Ascending aorta (tissue), 2 donors: ENCODE measurements at regions not wholly inside any gene's neighbourhood (a gene's known extent, or its start where the extent isn't known, plus 50 kb on each side); places are given as distances from the start of the nearest gene placed in this dataset.
A peak's percentile ranks its signal among the peaks of the same experiment; 100 is the strongest.

Experiments
- DNase-seq, 2 donors: peaks; one replicate each; pipeline ENCODE4 v3.0.0-alpha.2; 2019; ENCODE audit warnings: low spot score in 2 of 2
- H3K27ac ChIP-seq, 2 donors: fragments of 200-600 bp; sonication (generic); one replicate each; pipeline ENCODE4 v1.5.1; 2016 to 2017; ENCODE audit warnings: mild to moderate bottlenecking in 1 of 2
- H3K27me3 ChIP-seq: fragments of 200-600 bp; sonication (generic); one replicate; pipeline ENCODE4 v1.5.1; 2017
- H3K36me3 ChIP-seq, 2 donors: fragments of 200-600 bp; sonication (generic); one replicate each; pipeline ENCODE4 v1.5.1; 2016
- H3K4me1 ChIP-seq, 2 donors: fragments of 200-600 bp; sonication (generic); one replicate each; pipeline ENCODE4 v1.5.1; 2016 to 2017; ENCODE audit warnings: mild to moderate bottlenecking in 1 of 2
- H3K4me3 ChIP-seq, 2 donors: fragments of 200-600 bp; sonication (generic); one replicate each; pipeline ENCODE4 v1.5.1; 2016 to 2017; ENCODE audit warnings: mild to moderate bottlenecking in 1 of 2
- H3K9me3 ChIP-seq, 2 donors: fragments of 200-600 bp; sonication (generic); one replicate each; pipeline ENCODE4 v1.5.1; 2016
- CTCF ChIP-seq, 3 experiments: fragments of 200-600 bp in 2 of 3; fragments of 450-650 bp in 1 of 3; sonication (generic) in 2 of 3; IDR thresholded peaks; one replicate each; pipeline ENCODE4 v1.5.1; 2016 to 2019; ENCODE audit warnings: antibody characterized with exemption in 3 of 3, mild to moderate bottlenecking in 1 of 3, moderate library complexity in 1 of 3
- intact Hi-C: fragments of 100-400 bp; cut with DNase I; formaldehyde crosslinking; loops from one replicate; pipeline ENCODE4 v1.15.1; 2023

GRCh38 chr2:10223471-10223870 lies 79.2 kb upstream of the HPCAL1 start:
- no peak for DNase-seq

GRCh38 chr2:10223932-10224720 lies 78.6 kb upstream of the HPCAL1 start:
- H3K4me3 ChIP-seq: no peak overlapping the region
- no peaks in the 10 kb centered on the region for H3K4me1 ChIP-seq
- H3K9me3 ChIP-seq: no peaks in the 10 kb centered on the region
- no peaks in the 10 kb centered on the region for H3K36me3 ChIP-seq
- no peak overlapping the region for H3K27ac ChIP-seq
- H3K27me3 ChIP-seq: no peaks in the 10 kb centered on the region
- intact Hi-C loops: no loop called here
- no peak for DNase-seq
- TF ChIP-seq CTCF (IDR thresholded peaks at IDR 0.05): no peak

More at GRCh38 chr2:10223471-10223870, 79.2 kb upstream of the HPCAL1 start:
- no peaks in the 10 kb centered on the region for H3K4me1 ChIP-seq
- H3K36me3 ChIP-seq: no peaks in the 10 kb centered on the region
- no peak for TF ChIP-seq CTCF (IDR thresholded peaks at IDR 0.05)
- H3K4me3 ChIP-seq: no peak overlapping the region
- intact Hi-C loops: no loop called here
- no peaks in the 10 kb centered on the region for H3K27me3 ChIP-seq
- no peaks in the 10 kb centered on the region for H3K9me3 ChIP-seq
- H3K27ac ChIP-seq: no peak overlapping the region

GRCh38 chr2:10224734-10225133 lies 78.0 kb upstream of the HPCAL1 start:
- no peak overlapping the region for H3K27ac ChIP-seq
- intact Hi-C loops: no loop called here
- no peaks in the 10 kb centered on the region for H3K27me3 ChIP-seq
- peak in 1 of 2 donors; percentile 54 for DNase-seq
- H3K9me3 ChIP-seq: no peaks in the 10 kb centered on the region
- no peak for TF ChIP-seq CTCF (IDR thresholded peaks at IDR 0.05)
- no peaks in the 10 kb centered on the region for H3K4me1 ChIP-seq
- H3K4me3 ChIP-seq: no peak overlapping the region
- no peaks in the 10 kb centered on the region for H3K36me3 ChIP-seq

- Histone ChIP-seq H3K27ac (no peak overlapping the region), H3K4me3 (no peak overlapping the region), H3K9me3 (no peaks in the 10 kb centered on the region), H3K36me3 (no peaks in the 10 kb centered on the region), H3K4me1 (no peaks in the 10 kb centered on the region), H3K27me3 (no peaks in the 10 kb centered on the region)
- peak in 1 of 2 donors; percentile 49 for DNase-seq
- TF ChIP-seq CTCF (IDR thresholded peaks at IDR 0.05): no peak
- intact Hi-C loops: no loop called here
These were observed 77.2 kb upstream of the HPCAL1 start for GRCh38 chr2:10225291-10226037.

- no peak overlapping the region for H3K27ac ChIP-seq
- H3K9me3 ChIP-seq: no peaks in the 10 kb centered on the region
- DNase-seq: peak in 1 of 2 donors; percentile 60
- intact Hi-C loops: no loop called here
- H3K4me1 ChIP-seq: no peaks in the 10 kb centered on the region
- no peak for TF ChIP-seq CTCF (IDR thresholded peaks at IDR 0.05)
- no peaks in the 10 kb centered on the region for H3K36me3 ChIP-seq
- H3K4me3 ChIP-seq: no peak overlapping the region
- H3K27me3 ChIP-seq: no peaks in the 10 kb centered on the region
These were observed 76.5 kb upstream of the HPCAL1 start for GRCh38 chr2:10226038-10226724.
